GM19468 (cell line): ENCODE measurements at regions not wholly inside any gene's neighbourhood (a gene's known extent, or its start where the extent isn't known, plus 50 kb on each side); places are given as distances from the start of the nearest gene placed in this dataset.
"Not testable (repeated sequence)": the region's sequence is repeated elsewhere in the genome, so short reads cannot be mapped to it uniquely, and the experiment has no call there.

Experiments used
- ATAC-seq: cut with Tn5 transposase; IDR thresholded peaks from one replicate; pipeline ENCODE4 v1.9.1; 2021; ENCODE audit warnings: mild to moderate bottlenecking, moderate library complexity, moderate number of reproducible peaks; ENCODE audit not compliant: unreplicated experiment; ENCODE audit errors: extremely low read depth

- no peak for ATAC-seq
Observed at GRCh38 chr11:112610996-112611750, 350.0 kb upstream of the NCAM1 start.

DNA sequence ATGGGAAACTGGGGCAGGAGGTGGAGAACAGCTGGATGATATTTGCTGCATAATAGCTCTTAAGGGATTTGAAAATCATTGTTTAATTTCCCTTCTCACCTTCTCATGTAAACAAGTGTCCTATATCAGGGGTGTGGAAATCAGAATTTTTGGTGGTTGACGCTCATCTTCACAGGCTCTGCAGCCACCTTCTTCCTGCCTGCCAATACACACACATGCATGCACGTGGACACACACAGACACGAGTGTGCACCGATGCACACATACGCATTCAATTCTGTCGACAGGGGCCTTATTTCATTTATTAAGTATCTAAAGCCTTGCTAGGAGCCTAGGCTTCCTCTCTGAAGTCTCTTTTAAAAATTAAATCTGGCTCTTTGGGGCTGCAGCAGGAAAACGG, 349.4 kb upstream of the NCAM1 start:
- no peak for ATAC-seq

DNA sequence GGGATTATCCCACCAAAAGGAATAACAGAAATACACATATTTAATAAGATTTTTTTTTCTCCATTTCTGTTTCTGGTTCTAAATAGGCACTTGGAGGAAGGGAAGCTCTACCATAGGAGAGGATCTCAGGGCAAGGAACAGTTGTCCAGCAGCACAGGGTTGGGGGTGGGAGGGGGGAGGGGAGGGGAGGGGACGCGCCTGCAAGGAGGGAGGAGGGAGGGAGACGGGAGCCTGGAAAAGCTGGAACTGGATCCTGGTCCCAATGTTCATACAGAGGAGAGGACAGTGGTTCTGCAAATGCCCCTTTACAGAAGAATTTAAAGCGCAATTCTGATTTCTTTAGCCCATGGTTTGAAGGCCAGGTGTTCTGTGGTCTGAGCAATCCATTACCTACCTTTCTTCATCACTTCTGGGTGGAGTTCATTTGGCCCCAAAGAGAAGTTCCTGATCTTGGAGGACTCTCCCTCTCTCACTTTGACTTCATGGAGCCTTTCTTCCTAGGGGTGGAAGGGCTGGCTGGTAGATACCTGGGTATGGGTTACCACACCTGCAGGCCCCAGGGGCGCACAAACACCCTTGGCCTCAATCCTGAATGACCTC, 348.9 kb upstream of the NCAM1 start:
- ATAC-seq, result no peak

DNA sequence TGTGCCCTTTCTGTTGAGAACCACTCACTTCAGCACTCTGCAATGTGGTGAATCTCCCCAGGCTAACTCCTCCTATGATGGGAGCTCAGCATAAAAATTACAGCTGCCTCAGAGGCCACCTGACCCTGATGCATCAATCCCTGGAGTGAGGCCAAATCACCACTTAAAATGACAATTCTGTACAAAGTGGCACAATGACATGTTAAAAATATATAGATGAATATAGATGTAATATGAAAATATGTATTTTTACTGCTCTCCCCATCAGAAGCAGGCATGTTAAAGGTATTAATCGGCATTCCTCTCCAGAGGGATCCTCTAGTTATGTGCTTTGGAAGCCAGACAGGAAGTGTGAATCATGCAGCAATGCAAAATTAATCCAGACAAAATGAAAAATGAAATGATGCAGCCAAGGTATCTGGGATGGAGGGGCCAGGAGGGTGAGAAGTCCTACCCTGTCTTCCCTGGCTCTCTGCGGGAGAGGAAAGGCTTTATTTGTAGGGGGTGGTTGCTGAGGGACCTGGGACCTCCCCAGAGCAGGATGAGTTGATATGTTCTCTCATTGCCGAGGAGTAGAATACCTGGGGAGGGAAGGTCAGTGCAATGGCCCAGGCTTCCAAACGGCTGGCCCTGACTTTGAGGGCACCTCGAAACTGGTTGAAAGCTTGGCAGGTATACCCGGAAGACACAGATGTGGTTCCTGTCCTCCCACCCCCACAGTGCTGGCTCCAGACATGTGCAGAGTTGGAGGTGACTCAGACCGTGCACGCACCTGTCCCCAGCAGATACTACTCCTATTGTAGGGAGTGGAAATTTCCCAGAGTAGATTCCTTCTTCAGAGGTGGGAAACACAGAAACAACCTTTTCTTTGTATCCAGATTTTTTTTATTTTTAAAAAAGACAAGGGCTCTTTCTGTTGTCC, 347.9 kb upstream of the NCAM1 start:
- ATAC-seq, result no peak

DNA sequence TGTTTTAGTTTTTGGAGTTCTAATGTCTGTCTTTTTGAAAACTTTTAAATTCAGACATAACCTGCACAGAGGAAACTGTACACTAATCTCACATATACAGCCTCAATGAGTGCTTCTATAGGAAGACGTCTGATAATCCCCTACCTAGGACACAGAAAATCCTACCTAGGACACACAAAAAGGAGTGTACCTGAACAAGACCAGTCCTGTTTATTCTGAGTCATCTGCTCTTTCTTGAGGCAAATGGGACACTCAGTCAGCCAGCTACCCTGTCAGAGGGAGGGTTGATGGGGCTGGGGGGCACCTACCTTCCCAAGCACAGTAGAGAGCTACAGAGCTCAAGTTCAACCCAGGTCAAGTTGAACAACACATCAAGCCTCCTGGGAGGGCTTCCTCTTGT, 346.6 kb upstream of the NCAM1 start:
- no peak for ATAC-seq

- ATAC-seq, result no peak
Observed at GRCh38 chr11:112615238-112615637, 346.0 kb upstream of the NCAM1 start.

- no peak for ATAC-seq
Observed at GRCh38 chr11:112615891-112616290, 345.3 kb upstream of the NCAM1 start.

DNA sequence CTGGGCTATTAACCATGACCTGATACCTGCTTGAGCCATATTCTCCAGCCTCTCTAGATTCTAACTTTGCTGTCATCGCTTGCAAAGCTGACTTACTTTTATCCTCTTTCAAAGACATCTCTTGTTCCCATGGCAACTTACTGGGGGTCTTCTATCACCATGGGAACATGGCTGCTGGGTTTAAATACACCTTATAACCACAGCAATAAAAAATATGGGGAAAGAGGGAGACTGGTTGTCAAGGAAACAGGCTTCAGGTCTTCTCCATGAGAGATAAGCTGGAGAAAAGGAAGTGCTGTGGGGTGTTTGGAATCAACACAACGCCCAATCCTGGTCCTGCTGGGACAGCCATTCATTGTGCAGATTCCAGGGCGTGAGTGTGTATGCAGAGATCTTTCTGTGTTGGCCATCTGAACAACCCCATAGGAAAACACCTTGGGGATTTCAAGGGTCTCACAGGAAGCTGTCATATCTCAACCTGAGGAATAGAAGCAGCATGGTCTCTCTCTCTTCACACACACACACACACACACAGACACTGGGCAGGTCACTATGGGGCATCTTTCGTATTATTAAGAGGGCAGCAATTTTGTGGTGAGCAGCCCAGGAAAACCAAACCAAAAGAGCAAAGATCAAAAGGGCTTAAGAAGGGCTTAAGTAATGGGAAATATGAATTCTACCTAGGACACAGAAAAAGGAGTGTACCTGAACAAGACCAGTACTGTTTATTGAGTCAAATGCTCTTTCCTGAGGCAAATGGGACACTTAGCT, 344.7 kb upstream of the NCAM1 start:
- no peak for ATAC-seq

GRCh38 chr11:112617098-112617425, 344.2 kb upstream of the NCAM1 start:
- no peak for ATAC-seq

DNA sequence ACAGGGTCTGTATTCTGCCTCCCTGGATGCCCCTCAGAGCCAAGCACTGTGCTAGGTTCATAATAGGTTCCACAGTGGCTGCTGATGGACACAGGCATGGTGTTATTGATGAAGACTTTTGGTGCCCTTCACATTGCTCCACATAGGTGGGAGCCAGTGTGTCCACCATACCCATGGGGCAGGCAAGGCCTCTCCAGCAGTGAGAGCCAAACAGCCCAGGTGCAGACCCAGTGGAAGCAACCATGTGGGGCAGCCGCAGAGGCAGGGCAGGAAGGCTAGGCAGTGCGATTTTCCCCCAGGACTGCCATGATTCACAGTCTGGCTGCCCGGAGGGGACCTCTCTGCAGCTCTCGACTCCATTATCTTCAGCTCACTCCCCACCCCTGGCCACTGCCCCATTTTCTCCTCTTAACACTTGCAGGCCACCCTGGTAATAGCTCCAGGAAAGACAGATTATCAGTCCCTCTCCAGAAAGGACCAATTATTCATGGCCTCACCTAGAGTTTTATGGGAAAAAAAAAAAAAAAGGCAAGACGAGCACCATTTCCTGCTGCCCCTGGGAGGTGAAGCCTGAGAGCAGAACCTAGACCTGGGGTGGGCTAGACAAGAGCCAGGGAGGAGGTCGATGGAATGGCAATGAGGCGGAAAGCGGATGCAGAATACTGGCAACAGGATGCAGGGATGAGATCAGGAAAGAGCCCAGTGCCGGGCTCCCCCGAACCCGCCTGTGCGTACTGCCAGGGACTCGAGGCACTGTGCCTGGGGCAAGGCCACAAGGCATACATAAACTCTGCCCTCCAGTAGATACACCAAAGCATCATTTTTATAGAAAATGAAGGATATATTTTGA, 343.0 kb upstream of the NCAM1 start:
- no peak for ATAC-seq

DNA sequence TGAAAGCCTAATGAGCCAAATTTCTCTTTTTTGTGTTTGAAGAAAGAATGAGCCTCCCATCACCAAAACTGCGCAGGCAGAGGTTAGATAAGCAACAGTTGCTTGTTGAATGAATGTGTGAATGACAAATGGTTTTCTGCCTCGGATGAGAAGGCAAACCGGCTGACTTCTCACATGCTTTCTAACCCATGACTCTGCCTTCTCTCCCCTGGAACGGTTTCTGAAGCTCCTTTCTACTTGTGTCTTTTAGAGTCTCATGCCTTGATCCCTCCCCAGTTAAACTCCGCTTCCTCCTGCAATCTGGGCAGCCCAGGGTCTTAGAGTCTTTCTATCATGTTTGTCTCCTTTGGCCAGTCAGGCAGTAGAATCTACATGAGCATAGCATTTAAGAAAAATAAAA, 342.1 kb upstream of the NCAM1 start:
- ATAC-seq, result no peak

DNA sequence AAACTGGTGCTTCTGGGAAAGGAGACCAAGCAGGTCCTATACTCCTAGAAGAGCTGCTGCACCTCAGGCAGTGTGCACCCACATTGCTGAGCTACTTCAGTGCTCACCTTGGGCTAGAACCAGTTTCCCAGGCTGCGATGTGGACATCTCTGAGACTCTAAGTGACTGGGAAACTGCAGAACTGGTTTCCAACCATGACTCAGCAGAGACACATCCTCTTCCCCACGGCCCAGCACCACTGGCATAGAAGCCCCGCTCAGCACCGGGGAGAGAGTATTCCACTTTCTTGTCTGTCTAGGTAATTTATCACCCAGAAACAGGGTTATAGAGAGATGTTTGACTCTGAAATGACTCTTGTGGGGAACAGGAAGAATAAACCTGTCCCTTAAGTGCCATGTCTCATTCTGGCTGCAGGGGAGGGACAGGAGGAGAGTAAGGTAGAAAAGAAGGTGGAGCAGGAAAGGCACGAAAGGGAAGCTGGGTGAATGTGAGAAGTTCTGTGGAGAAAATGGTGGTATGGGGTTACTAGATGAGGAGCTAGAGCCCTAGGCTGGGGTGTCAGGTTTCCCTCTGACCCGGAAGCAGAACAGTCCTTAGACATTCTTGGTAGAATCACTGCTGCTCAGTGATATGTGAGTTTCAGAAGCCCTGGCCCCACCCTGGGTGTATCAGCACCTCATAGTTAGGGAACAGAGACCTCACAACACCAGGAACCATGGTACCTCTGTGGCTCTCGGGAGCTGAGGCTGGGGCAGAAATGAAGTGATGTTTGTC, 340.4 kb upstream of the NCAM1 start:
- ATAC-seq, result no peak

DNA sequence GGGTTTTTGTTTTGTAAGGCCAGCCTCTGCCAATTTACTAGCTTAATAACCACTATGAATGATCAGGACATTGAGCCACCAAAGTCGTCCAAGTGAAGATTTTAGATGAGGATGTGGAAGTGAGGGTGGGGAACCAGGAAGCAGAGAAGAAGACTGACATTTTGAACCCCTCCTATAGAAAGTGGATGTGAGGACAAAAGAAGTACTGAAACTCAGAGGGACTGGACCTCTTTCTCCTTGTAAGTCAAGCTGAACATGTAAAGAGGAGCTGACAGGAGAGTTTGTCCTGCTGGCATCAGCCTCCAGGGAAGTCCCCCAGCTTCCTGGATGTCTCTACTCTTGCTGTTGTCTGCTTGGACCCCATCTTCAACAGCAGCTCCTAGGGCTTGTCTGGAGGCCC, 338.2 kb upstream of the NCAM1 start:
- no peak for ATAC-seq

DNA sequence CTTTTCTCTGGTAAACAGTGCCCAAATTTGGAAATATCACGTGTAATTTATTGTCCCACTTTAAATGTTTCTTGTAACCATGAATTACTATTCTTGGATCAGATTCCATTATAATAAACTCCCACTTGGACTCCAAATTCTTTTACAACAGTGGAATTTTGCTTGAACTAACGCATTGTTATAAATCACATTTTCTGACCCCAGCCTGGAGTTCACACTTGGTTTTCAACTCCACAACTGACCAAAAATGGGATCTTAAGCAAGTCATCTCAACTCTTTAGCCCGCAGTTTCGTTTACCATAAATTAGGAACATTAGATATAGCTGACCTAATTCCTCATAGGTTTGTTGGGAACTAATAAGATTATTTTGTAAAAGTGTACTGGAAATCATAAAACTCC, 336.8 kb upstream of the NCAM1 start:
- ATAC-seq, result no peak

DNA sequence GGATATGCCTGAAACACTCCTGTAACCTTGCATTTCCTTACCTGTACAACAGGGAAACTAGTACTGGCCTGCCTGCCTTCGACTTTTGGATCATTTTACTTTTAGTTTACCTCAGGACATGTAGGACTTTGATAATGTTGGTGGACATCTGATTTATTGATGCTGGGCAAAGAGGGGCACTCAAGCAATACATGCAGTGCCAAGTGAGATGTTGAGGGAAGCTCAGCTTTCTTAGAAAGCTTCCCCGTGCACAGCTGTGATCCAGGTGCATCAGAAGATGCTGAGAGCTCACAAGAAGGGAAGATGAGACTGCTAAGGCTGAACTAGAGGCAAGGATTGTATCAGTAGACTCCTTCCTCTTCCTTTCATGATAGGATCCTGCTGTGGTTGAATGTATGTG, 336.2 kb upstream of the NCAM1 start:
- ATAC-seq, result not testable (repeated sequence)

GRCh38 chr11:112625814-112626213, 335.4 kb upstream of the NCAM1 start:
- no peak for ATAC-seq

DNA sequence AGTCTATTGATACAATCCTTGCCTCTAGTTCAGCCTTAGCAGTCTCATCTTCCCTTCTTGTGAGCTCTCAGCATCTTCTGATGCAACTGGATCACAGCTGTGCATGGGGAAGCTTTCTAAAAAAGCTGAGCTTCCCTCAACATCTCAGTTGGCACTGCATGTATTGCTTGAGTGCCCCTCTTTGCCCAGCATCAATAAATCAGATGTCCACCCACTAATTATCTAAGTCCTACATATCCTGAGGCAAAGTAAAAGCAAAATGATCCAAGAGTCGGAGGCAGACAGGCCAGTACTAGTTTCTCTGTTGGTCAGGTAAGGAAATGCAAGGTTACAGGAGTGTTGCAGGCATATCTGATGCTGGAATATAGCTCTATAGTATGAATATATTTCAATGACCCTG, 334.5 kb upstream of the NCAM1 start:
- ATAC-seq, result no peak

DNA sequence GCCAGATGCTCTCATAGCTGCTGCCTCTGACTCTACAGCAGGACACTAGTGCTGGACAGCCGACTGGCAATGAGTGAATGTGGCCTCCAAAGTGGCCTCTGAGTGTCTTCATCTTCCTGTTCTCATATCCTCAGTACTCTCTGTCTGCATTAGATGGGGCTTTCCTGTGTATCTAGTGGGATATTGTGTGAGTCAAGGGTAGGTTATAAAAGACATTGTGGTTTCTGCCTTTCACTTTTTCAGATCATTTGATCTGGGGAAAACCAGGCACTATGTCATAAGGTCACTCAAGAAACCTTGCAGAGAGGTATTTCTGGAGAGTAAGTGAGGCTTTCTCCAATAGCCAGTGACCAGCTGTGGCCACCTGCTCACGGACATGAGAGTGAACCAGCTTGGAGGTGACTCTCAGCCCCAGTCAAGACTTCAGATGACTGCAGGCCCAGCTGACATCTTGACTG, 333.6 kb upstream of the NCAM1 start:
- ATAC-seq, result peak; percentile 21

GRCh38 chr11:112628676-112629075, 332.5 kb upstream of the NCAM1 start:
- ATAC-seq, result no peak
